H9 (cell line): ENCODE measurements at regions not wholly inside any gene's neighbourhood (a gene's known extent, or its start where the extent isn't known, plus 50 kb on each side); places are given as distances from the start of the nearest gene placed in this dataset.

Experiments used
- DNase-seq: peaks from one replicate; pipeline ENCODE4 v3.0.0-alpha.2; 2017
- H2AFZ ChIP-seq: one replicate; pipeline ENCODE4 v1.6.1; 2013; ENCODE audit warnings: mild to moderate bottlenecking, low read length, control low read depth, moderate library complexity
- H2AK5ac ChIP-seq: 2 replicates; pipeline ENCODE4 v1.6.1; 2013; ENCODE audit warnings: low read length, control low read depth, mixed read lengths; ENCODE audit not compliant: insufficient read length
- H2BK120ac ChIP-seq: one replicate; pipeline ENCODE4 v1.6.1; 2013; ENCODE audit warnings: low read depth, mild to moderate bottlenecking, low read length, control low read depth, inconsistent platforms; ENCODE audit not compliant: poor library complexity, severe bottlenecking
- H2BK12ac ChIP-seq: 2 replicates; pipeline ENCODE4 v1.6.1; 2013; ENCODE audit warnings: low read length, control low read depth, mixed read lengths, low read depth; ENCODE audit not compliant: insufficient read length
- H2BK15ac ChIP-seq: 2 replicates; pipeline ENCODE4 v1.6.1; 2013; ENCODE audit warnings: low read depth, low read length, control low read depth
- H2BK20ac ChIP-seq: one replicate; pipeline ENCODE4 v1.6.1; 2013; ENCODE audit warnings: low read depth, mild to moderate bottlenecking, low read length, control low read depth, inconsistent platforms; ENCODE audit not compliant: poor library complexity, severe bottlenecking
- H2BK5ac ChIP-seq: 2 replicates; pipeline ENCODE4 v1.6.1; 2013; ENCODE audit warnings: low read length, control low read depth, mixed read lengths; ENCODE audit not compliant: insufficient read length
- H3K14ac ChIP-seq: 2 replicates; pipeline ENCODE4 v1.6.1; 2013; ENCODE audit warnings: low read length, control low read depth; ENCODE audit not compliant: insufficient read depth
- H3K18ac ChIP-seq: 2 replicates; pipeline ENCODE4 v1.6.1; 2013; ENCODE audit warnings: low read depth, mild to moderate bottlenecking, mixed read lengths, low read length, control low read depth; ENCODE audit not compliant: insufficient read length
- H3K23ac ChIP-seq: 2 replicates; pipeline ENCODE4 v1.6.1; 2013; ENCODE audit warnings: low read length, control low read depth, mixed read lengths, low read depth; ENCODE audit not compliant: insufficient read length
- H3K23me2 ChIP-seq: 2 replicates; pipeline ENCODE4 v1.6.1; 2013; ENCODE audit warnings: low read depth, mild to moderate bottlenecking, mixed read lengths, low read length, control low read depth; ENCODE audit not compliant: insufficient read length, poor library complexity, severe bottlenecking
- H3K27ac ChIP-seq: 2 replicates; pipeline ENCODE4 v1.5.1; 2013; ENCODE audit warnings: low read length, control low read depth, mixed read lengths, low read depth; ENCODE audit not compliant: insufficient read length
- H3K27me3 ChIP-seq: 2 replicates; pipeline ENCODE4 v1.6.1; 2013; ENCODE audit warnings: low read length, control low read depth, inconsistent platforms; ENCODE audit not compliant: insufficient read depth
- H3K4ac ChIP-seq: 2 replicates; pipeline ENCODE4 v1.6.1; 2013; ENCODE audit warnings: low read depth, mild to moderate bottlenecking, control low read depth, inconsistent platforms, low read length, moderate library complexity
- H3K4me1 ChIP-seq: 2 replicates; pipeline ENCODE4 v1.6.1; 2013; ENCODE audit warnings: low read length, control low read depth, inconsistent platforms; ENCODE audit not compliant: insufficient read depth
- H3K4me2 ChIP-seq: 2 replicates; pipeline ENCODE4 v1.6.1; 2013; ENCODE audit warnings: low read length, control low read depth, mixed read lengths; ENCODE audit not compliant: insufficient read length, insufficient read depth
- H3K56ac ChIP-seq: 2 replicates; pipeline ENCODE4 v1.6.1; 2013; ENCODE audit warnings: low read depth, mild to moderate bottlenecking, mixed read lengths, low read length, control low read depth; ENCODE audit not compliant: insufficient read length
- H3K79me1 ChIP-seq: 2 replicates; pipeline ENCODE4 v1.6.1; 2013; ENCODE audit warnings: low read depth, mild to moderate bottlenecking, moderate library complexity, low read length, control low read depth, inconsistent platforms; ENCODE audit not compliant: insufficient read depth, poor library complexity, severe bottlenecking
- H3K79me2 ChIP-seq: 2 replicates; pipeline ENCODE4 v1.6.1; 2013; ENCODE audit warnings: low read length, control low read depth, inconsistent platforms; ENCODE audit not compliant: insufficient read depth
- H3K9ac ChIP-seq: 2 replicates; pipeline ENCODE4 v1.6.1; 2013; ENCODE audit warnings: low read length, control low read depth, mixed read lengths; ENCODE audit not compliant: insufficient read length; ENCODE audit errors: extremely low read depth
- H3K9me3 ChIP-seq: one replicate; pipeline ENCODE4 v1.6.1; 2013; ENCODE audit warnings: low read depth, low read length, inconsistent platforms; ENCODE audit not compliant: control insufficient read depth
- H3T11ph ChIP-seq: one replicate; pipeline ENCODE4 v1.6.1; 2013; ENCODE audit warnings: mild to moderate bottlenecking, low read length, control low read depth, inconsistent platforms
- H4K20me1 ChIP-seq: one replicate; pipeline ENCODE4 v1.6.1; 2013; ENCODE audit not compliant: control insufficient read depth, insufficient read length, insufficient read depth
- H4K5ac ChIP-seq: 2 replicates; pipeline ENCODE4 v1.6.1; 2013; ENCODE audit warnings: low read depth, mild to moderate bottlenecking, mixed read lengths, low read length, control low read depth; ENCODE audit not compliant: insufficient read length
- H4K8ac ChIP-seq: replicated peaks from 2 replicates; pipeline ENCODE4 v1.6.1; 2013; ENCODE audit warnings: low read length, control low read depth, mixed read lengths, low read depth; ENCODE audit not compliant: insufficient read length
- H4K91ac ChIP-seq: 2 replicates; pipeline ENCODE4 v1.6.1; 2013; ENCODE audit warnings: low read depth, mild to moderate bottlenecking, moderate library complexity, mixed read lengths, low read length, control low read depth; ENCODE audit not compliant: insufficient read length
- H3K27ac Mint-ChIP-seq, 3 experiments: 2 replicates in 2 of 3; 3 replicates in 1 of 3; pipeline ENCODE4 v1.8.0; 2020 to 2021; ENCODE audit warnings: mixed read lengths in 3 of 3, mild to moderate bottlenecking in 1 of 3, moderate library complexity in 1 of 3
- H3K27me3 Mint-ChIP-seq: 2 replicates; pipeline ENCODE4 v1.8.0; 2021; ENCODE audit warnings: low read depth, mild to moderate bottlenecking, moderate library complexity, mixed read lengths
- H3K36me3 Mint-ChIP-seq, 3 experiments: 2 replicates in 2 of 3; 3 replicates in 1 of 3; pipeline ENCODE4 v1.8.0; 2020 to 2021; ENCODE audit warnings: low read depth in 3 of 3, mixed read lengths in 3 of 3; ENCODE audit not compliant: insufficient read depth in 1 of 3
- H3K4me1 Mint-ChIP-seq, 2 experiments: 2 replicates each; pipeline ENCODE4 v1.8.0; 2020; ENCODE audit warnings: mixed read lengths in 2 of 2
- H3K4me3 Mint-ChIP-seq, 2 experiments: 2 replicates in 1 of 2; 3 replicates in 1 of 2; pipeline ENCODE4 v1.8.0; 2020 to 2021; ENCODE audit warnings: mild to moderate bottlenecking in 2 of 2, mixed read lengths in 2 of 2, moderate library complexity in 1 of 2
- H3K9me3 Mint-ChIP-seq, 2 experiments: 2 replicates in 1 of 2; 3 replicates in 1 of 2; pipeline ENCODE4 v1.8.0; 2020; ENCODE audit warnings: mild to moderate bottlenecking in 2 of 2, mixed read lengths in 2 of 2, moderate library complexity in 1 of 2
- CTCF ChIP-seq: fragments of 200-600 bp; sonication (generic); conservative IDR thresholded peaks from 3 replicates; pipeline ENCODE4 v1.8.0; 2021; ENCODE audit warnings: antibody characterized with exemption, mild to moderate bottlenecking
- WGBS: extraction: QIAGEN DNeasy Blood & Tissue Kit; methylation state at CpG from one replicate; pipeline ENCODE4 v1.1.7; 2013; ENCODE audit warnings: missing lambda C conversion rate, low lambda C conversion rate, mixed read lengths; ENCODE audit not compliant: insufficient read length; ENCODE audit errors: extremely low coverage; 5-methylcytosine and 5-hydroxymethylcytosine counted together

- Histone ChIP-seq H3T11ph (no peak overlapping the region), H3K27me3 (no peaks in the 10 kb centered on the region), H3K4ac (no peak overlapping the region), H2BK12ac (no peak overlapping the region), H2BK5ac (no peak overlapping the region), H4K91ac (no peak overlapping the region), H3K4me1 (no peaks in the 10 kb centered on the region), H3K56ac (no peak overlapping the region), H3K18ac (no peak overlapping the region), H3K27ac (no peak overlapping the region), H2AK5ac (no peak overlapping the region), H2BK15ac (no peak overlapping the region), H3K14ac (no peak overlapping the region), H2BK120ac (no peak overlapping the region), H3K9me3 (no peaks in the 10 kb centered on the region), H3K79me1 (no peaks in the 10 kb centered on the region), H4K5ac (no peak overlapping the region), H2BK20ac (no peak overlapping the region), H3K79me2 (no peaks in the 10 kb centered on the region), H3K23me2 (no peaks in the 10 kb centered on the region), H4K20me1 (no peaks in the 10 kb centered on the region), H3K4me2 (no peak overlapping the region), H3K9ac (no peak overlapping the region), H3K23ac (no peak overlapping the region), H2AFZ (no peak overlapping the region), H4K8ac (no peak overlapping the region)
- no peak for TF ChIP-seq CTCF
- no CpG with 5 or more reads among the region's 5 CpGs for WGBS
- Mint-ChIP-seq H3K27ac (no peak overlapping the region), H3K9me3 (peaks cover 0 to 3% of the 10 kb centered on the region in 2 experiments; a peak in 1 of 5 replicates), H3K4me3 (no peak overlapping the region), H3K36me3 (no peaks in the 10 kb centered on the region; a peak in 1 of 7 replicates), H3K27me3 (peaks cover 5% of the 10 kb centered on the region; the same call in 1 of the 2 replicates), H3K4me1 (peaks cover 11 to 18% of the 10 kb centered on the region in 2 experiments)
- no peak for DNase-seq
Observed at GRCh38 chr7:41879403-41879802, 176.5 kb upstream of the INHBA start.
